GM21576 (cell line): ENCODE measurements at regions not wholly inside any gene's neighbourhood (a gene's known extent, or its start where the extent isn't known, plus 50 kb on each side); places are given as distances from the start of the nearest gene placed in this dataset.
"Not testable (repeated sequence)": the region's sequence is repeated elsewhere in the genome, so short reads cannot be mapped to it uniquely, and the experiment has no call there.

Source experiments
- ATAC-seq: cut with Tn5 transposase; IDR thresholded peaks from one replicate; pipeline ENCODE4 v1.9.1; 2021; ENCODE audit warnings: mild to moderate bottlenecking, moderate library complexity; ENCODE audit not compliant: unreplicated experiment

DNA sequence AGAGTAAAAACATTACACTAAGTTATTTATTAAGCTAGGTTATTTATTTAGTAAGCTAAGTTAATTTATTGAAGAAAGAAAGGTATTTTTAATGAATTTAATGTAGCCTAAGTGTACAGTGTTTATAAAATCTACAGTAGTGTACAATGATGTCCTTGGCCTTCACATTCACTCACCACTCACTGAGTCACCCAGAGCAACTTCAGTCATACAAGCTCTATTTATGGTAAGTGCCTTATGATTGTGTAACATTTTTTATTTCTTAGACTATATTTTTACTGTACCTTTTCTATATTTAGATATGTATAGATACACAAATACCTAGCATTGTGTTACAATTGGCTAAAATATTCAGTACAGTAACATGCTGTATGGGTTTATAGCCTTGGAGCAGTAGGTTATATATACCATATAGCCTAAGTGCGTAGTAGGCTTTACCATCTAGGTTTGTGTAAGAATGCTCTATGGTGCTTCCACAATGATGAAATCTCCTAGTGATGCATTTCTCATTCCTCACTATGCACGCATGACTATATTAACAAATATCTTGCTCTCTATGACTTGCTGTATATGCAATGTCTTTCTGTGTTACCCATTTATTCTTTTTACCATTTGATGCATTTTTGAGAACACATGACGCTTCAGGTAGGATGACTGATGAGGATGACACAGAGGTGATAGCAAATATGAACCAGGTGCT, 309.6 kb upstream of the ATXN7L3B start:
- ATAC-seq = no peak

DNA sequence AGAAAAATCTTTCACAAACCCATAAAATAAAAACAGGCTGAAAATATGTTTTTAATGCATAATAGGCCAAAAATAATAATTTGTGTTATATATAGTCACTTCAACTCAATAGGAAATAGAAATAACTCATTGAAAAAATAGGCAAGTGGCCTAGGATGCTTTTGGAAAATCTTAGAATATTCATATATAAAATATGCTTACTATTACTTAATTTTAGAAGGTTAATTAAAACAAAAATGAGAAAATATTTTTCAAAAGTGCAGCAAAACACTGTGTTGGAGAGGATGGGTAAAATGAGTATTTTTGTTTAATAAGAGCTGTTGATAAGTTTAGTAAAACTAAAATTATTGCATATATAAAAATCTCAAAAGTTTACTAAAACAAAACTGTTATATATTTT, 308.0 kb upstream of the ATXN7L3B start:
- ATAC-seq = no peak

DNA sequence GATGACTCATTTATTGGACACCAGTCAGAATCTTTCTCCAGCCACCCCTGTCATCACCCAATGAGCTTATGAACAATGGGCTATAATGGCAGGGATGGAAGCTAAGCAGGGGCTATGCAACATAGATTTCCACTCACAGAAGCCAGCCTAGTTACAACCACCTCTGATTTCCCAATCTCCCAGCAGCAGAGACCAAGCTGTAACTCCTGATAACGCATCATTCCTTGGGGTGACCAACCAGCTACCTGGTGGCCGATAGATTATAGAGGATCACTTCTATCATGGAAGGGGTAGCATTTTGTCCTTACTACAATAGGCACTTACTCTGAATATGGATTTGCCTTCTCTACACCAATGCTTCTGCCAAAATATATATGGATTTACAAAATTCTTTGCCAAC, 302.3 kb upstream of the ATXN7L3B start:
- ATAC-seq = no peak

DNA sequence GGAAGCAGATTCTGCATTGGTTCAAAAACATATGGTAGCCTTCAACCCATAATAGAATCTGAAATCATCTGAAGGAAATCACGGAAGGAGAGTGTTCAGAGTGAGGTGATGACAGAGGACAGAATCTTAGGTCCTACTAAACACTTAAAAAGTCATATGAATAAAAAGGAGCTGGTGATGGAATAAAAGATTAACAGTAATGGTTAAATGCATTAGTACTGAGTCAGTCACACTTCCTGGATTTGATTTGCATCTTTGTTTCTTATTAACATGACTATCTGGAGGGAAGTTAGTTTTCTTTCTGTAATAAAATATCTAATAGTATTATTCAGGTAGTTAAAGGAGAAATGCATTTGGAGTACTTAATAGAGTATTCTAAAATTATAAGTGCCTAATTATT, 296.3 kb upstream of the ATXN7L3B start:
- no peak for ATAC-seq

DNA sequence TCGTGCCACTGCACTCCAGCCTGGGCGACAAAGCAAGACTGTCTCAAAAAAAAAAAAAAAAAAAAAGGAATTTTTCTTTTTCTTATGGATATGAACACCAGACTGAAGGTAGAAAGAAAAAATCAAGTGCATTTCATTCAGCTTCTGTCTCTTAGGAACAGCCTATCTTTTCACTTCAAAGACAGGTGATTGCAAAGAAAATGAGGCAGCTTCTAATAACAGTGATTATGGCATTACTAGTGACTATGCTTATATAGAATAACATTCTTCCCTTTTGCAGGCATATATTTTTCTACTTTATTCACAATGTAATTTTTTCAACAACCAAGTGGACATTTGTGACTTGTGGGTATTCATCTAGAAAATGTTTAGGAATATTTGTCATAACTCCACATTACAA, 295.5 kb upstream of the ATXN7L3B start:
- ATAC-seq = no peak

DNA sequence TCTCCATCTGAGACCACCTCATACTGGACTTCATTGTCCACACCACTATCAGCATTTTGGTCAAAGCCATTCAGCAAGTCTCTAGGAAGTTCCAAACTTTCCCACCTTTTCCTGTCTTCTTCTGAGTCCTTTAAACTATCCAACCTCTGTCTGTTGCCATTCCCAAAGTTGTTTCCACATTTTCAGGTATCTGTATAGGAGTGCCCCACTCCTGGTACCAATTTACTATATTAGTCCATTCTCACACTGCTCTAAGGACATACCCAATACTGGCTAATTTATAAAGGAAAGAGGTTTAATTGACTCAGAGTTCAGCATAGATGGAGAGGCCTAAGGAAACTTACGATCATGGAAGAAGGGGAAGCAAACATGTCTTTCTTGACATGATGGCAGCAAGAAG, 292.2 kb upstream of the ATXN7L3B start:
- no peak for ATAC-seq

DNA sequence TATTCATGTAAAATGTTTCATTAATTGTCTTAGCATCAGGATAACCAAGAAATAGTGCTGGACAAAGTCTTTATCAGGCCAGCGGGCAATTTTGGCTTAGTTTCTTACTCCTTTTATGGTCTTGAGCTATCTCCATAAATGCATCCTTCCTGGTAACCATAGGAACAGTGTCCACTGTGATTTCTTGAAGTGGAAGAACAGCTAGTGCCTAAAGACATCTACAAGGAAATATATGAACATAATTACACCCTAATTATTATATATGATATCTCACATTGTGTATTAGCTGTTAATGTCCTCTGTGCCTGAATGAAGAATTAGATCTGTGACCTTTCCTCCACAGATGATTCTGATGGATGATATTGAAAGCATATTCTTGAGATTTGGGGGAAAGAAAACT, 286.7 kb upstream of the ATXN7L3B start:
- ATAC-seq = no peak

DNA sequence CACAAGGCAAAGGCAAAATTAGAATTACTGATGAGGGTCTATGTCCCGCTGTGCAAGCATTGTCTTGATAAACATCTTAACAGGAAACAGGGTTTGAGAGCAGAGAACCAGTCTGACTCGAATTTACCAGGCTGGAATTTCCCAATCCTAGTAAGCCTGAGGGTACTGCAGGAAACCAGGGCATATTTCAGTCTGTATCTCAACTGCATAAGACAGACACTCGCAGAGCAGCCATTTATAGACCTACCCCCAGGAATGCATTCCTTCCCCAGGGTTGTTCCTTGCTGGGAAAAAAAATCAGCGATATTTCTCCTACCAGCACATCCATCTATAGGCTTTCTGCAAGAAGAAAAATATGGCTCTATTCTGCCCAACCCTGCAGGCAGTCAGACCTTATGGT, 283.8 kb upstream of the ATXN7L3B start:
- ATAC-seq = not testable (repeated sequence)

DNA sequence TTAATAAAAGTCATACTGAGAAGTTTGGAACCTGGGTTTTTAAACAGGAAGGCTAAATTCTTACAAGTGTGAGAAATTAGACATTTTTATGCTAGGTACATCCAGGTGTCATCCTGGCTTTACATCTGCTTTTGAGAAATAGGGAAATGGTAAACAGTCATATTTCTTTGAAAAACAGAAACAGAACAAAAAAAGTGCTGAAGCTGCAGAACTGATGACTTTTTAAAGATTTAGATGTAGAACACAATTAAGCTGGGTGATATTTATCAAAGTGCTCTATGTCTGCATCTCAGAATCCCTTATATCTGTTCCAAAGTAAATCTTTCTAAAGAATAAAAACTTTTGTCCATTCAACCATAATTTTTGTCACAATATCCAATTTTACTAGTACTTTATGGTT, 282.9 kb upstream of the ATXN7L3B start:
- ATAC-seq = no peak

DNA sequence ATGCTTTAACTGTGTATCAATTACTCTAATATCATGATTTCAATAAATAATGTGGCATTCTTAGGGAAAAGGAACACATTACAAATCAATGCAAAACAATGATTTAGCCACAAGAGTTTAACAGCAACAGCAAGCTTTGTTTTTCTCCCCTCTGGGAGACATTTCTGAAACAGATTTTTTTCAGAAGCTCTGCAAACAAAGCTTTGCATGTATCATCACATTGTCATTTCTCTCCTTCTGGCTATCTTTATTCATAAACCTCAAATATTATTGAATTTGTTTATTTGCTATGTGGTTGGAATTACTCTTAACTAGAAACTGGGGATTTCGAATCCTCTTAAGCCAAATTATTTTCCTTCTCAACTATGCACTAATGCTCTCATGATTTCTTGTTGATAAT, 278.4 kb upstream of the ATXN7L3B start:
- ATAC-seq = no peak

DNA sequence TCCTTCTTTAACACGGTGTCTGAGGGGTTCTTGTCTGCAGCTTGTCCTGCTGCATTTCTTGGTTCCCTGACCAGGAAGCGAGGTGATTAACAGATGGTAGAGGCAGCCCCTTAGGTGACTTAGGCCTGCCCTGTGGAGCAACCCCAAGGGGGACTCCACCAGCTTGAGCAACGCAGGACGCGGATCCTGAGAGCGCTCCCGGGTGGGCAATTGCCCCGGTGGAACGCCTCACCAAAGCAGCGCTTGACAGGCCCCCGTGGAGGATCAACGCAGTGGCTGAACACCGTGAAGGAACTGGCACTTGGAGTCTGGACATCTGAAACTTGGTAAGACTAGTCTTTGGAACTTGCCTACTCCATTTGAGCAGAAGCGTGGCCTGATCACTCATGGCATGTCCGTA, 272.9 kb upstream of the ATXN7L3B start:
- no peak for ATAC-seq

DNA sequence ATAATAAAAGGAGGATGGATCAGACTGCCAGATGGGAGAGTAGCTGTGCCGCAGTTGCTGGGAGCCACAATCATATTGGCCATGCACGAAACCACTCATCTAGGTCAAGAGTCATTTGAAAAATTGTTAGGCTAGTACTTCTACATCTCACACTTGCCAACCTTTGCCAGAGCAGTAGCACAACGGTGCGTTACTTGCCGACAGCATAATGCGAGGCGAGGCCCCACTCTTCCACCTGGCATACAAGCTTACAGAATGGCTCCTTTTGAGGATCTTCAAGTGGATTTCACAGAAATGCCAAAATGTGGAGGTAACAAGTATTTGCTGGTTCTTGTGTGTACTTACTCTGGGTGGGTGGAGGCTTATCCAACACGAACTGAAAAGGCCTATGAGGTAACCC, 268.3 kb upstream of the ATXN7L3B start:
- not testable (repeated sequence) for ATAC-seq

DNA sequence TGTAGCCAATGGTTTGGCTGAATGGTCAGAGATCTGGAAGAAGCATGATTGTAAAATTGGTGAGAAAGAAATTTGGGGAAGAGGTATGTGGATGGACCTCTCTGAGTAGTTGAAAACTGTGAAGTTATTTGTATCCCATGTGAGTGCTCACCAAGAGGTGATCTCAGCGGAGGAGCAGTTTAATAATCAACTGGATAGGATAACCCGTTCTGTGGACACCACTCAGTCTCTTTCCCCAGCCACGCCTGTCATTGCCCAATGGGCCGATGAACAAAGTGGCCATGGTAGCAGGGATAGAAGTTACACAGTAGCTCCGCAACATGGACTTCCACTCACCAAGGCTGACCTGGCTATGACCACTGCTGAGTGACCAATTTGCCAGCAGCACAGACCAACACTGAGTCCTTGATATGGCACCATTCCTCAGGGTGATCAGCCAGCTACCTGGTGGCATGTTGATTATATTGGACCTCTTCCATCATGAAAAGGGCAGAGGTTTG, 257.4 kb upstream of the ATXN7L3B start:
- ATAC-seq = no peak

DNA sequence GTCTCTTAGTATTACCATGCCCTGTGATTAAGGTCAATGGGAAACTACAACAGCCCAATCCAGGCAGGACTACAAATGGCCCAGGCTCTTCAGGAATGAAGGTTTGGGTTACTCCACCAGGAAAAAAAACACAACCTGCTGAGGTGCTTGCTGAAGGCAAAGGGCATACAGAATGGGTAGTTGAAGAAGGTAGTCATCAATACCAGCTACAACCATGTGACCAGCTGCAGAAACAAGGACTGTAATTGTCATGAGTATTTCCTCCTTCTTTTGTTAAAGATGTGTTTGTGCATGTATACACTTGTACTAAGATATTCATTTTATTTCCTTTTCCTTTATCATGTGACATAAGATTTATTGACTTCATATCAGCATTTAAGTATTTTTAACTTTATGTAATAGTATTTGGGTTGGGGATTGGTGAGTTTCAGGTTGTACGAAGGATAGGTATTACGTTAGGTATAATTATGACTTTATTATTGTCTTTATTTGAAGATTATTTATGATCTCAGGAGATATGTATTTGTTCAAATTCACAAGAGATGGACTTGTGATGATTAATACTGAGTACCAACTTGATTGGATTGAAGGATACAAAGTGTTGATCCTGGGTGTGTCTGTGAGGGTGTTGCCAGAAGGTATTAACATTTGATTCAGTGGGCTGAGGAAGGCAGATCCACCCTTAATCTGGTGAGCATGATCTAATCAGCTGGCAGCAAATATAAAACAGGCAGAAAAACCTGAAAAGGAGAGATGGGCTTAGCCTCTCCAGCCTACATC, 256.0 kb upstream of the ATXN7L3B start:
- not testable (repeated sequence) for ATAC-seq

DNA sequence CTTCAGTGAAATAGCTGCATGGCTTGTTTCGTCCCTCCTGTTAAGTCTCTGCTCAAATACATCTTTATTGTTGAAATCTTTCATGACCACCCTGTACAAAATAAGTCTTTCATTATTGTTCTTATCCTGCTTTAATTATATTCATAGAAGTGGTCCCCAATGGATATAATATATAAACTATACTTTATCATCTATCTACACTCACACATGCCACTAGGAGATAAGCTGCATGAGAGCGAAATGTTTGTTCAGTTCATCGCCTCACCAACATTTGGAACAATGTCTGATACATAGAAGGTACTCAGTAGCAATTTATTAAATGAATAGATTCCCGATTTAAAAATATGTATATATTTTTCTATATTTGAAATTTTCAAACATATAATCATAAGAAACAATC, 254.0 kb upstream of the ATXN7L3B start:
- no peak for ATAC-seq

DNA sequence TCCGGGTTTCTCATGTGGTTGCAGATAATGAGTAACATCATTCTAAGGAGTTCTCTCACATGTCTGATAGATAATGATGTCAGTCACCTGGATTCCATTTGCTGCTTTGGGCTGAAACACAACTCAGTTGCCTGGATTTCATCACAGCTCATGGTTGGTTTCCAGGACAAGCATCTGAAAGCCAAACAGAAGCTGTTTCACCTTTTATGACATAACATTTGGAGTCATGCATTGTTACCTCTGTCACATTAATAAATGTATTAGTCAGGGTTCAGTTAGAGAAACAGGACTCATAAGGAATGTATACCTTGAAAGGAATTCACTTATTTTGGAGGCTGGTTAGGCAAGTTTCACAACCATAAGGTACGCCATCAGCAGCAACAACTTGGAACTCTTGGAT, 251.9 kb upstream of the ATXN7L3B start:
- ATAC-seq = no peak

DNA sequence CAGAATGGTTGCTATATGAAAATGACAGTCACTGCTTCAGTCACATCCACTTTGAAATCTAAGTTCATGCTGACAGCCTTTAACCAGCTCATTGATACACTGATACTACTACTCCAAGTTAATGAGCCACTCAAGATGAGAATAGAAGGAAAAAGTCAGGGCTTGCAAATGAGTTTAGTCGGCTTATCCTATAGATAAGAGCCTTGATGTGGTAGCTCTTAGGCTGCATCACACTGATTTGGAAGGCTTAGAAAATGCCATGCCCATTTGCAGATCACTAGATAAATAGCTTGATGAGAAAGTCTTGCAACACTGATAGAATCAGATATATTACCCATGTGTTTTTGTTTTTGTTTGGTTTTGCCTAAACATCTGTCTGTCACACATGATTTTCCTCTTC, 251.4 kb upstream of the ATXN7L3B start:
- ATAC-seq = no peak

DNA sequence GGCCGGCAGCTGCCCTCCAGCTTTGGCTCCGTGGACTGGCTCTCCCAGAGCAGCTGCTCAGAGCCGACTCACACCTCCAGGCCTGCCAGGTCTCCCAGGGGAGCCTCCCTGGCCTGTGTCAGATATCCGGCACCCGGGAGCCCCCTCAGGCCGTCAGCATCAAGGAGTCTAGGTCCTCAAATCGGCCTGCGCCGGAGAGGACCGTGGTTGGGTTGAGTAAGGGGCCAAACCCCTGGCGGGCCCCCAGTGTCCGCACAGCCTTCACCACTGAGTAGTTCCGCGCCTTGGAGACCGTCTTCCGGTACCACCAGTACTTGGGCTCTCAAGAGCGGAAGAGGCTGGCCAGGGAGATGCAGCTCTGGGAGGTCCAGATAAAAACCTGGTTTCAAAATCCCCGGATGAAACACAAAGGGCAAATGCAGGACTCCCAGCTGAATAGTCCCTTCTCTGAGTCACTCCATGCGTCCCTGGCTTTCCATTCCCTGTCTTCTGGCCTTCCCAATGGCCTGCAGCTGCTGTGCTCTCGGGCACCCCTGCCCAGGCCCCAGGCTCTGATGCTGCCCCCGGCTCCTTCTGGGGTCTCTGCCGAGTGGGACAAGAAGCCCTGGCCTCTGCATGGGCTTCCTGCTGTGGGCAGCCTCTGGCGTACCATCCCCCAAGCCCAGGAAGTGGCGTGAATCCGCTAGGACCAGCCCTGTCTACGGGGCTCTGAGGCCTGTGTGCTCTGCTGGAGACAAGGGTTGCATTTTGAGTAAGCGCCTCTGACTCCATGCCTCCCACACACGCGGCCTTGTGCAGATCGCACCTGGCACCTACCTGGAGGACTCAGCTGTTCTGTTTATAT, 245.1 kb upstream of the ATXN7L3B start:
- no peak for ATAC-seq

DNA sequence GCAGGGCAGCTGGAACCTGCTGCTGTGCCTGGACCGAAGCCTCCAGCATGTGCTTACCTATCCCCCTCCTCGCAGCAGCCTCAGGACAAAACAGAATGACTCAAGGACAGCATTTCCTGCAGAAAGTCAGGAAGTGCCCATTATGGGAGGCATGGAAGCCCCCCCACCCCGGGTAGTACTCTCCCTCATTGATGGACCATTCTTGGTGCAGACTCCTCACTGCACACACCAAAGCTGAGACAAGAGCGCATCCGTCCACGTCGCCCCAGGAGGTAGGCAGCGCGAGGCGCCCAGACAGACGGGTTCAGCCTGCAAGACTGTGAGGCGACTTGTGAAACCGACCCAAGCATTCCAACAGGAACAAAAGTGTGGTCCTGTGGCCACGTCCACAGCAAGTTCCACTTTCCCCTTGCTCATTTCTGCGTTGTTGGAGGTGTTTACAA, 243.9 kb upstream of the ATXN7L3B start:
- no peak for ATAC-seq

DNA sequence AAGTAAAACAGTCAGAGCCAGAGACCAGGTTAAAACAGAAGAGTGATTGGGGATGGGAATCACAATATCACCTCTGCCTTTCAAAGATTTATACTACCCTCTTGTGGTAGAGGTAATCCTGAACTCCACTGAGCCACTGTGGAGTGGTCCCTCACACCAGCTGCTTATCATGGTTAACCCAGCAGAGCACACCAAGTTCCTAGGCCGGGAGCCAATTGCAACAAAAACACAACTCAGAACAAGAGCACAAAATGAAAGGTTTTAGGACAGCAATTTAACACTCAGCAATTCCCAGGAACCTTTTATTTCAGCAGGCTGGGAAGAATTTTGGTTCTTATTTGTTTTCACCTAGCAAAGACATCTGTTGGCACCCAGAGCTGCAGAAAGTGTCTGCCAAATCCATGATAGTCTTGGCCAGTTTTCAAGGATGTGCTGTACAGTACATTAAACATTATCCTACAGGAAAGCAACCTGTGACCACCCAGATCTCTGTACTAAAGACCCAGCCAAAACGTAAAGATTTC, 220.5 kb upstream of the ATXN7L3B start:
- ATAC-seq = no peak

DNA sequence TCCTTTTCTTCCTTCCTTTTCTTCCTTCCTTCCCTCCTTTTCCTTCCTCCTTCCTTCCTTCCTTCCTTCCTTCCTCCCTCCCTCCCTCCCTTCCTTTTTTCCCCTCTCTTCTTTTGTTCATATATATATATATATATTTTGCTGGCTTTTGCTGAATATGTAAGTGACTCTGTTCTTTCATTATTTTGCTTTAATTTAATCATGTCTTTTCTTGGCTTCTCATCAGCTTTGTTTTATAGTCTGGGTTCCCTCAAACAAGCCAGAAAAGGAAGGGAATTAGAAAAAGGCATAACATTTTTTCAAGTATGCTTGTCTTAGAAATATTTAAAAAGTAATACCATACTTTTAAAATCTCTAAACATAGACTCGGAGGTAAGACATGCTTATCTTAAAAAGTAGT, 219.9 kb upstream of the ATXN7L3B start:
- ATAC-seq = no peak
